DOHH2 (cell line): ENCODE measurements at regions not wholly inside any gene's neighbourhood (a gene's known extent, or its start where the extent isn't known, plus 50 kb on each side); places are given as distances from the start of the nearest gene placed in this dataset.

ENCODE experiments used
- H3F3A ChIP-seq: fragments of 200-600 bp; sonication (generic), shearing (Covaris generic); 2 replicates; pipeline ENCODE4 v1.6.0; 2016; ENCODE audit warnings: antibody characterized with exemption, mild to moderate bottlenecking; ENCODE audit not compliant: control insufficient read depth, insufficient read depth
- H3K27ac ChIP-seq: fragments of 200-600 bp; sonication (generic); 2 replicates; pipeline ENCODE4 v1.5.1; 2014; ENCODE audit warnings: low read depth, mild to moderate bottlenecking, low read length, moderate library complexity
- H3K27me3 ChIP-seq: fragments of 200-600 bp; sonication (generic); 2 replicates; pipeline ENCODE4 v1.6.1; 2014; ENCODE audit warnings: mild to moderate bottlenecking, low read length, mixed read lengths; ENCODE audit not compliant: control insufficient read depth
- H3K36me3 ChIP-seq: fragments of 200-600 bp; sonication (generic); 2 replicates; pipeline ENCODE4 v1.6.1; 2014; ENCODE audit warnings: mild to moderate bottlenecking, low read length, moderate library complexity, mixed read lengths; ENCODE audit not compliant: control insufficient read depth
- H3K4me1 ChIP-seq: fragments of 200-600 bp; sonication (generic); 2 replicates; pipeline ENCODE4 v1.6.1; 2014; ENCODE audit warnings: mild to moderate bottlenecking, low read length, mixed read lengths; ENCODE audit not compliant: control insufficient read depth
- H3K4me2 ChIP-seq: fragments of 200-600 bp; sonication (generic); 2 replicates; pipeline ENCODE4 v1.6.0; 2014; ENCODE audit warnings: mild to moderate bottlenecking, low read length, moderate library complexity
- H3K4me3 ChIP-seq: fragments of 200-600 bp; sonication (generic); 2 replicates; pipeline ENCODE4 v1.5.1; 2014; ENCODE audit warnings: mild to moderate bottlenecking, low read length, mixed read lengths
- H3K79me2 ChIP-seq: fragments of 200-600 bp; sonication (generic); 2 replicates; pipeline ENCODE4 v1.6.1; 2014; ENCODE audit warnings: mild to moderate bottlenecking, low read length, mixed read lengths; ENCODE audit not compliant: control insufficient read depth
- H3K9me2 ChIP-seq: fragments of 200-600 bp; sonication (generic); replicated peaks from 2 replicates; pipeline ENCODE4 v1.6.1; 2014; ENCODE audit warnings: mild to moderate bottlenecking, low read length, mixed read lengths; ENCODE audit not compliant: control insufficient read depth
- H3K9me3 ChIP-seq: fragments of 200-600 bp; sonication (generic); 2 replicates; pipeline ENCODE4 v1.6.1; 2014; ENCODE audit warnings: antibody characterized with exemption, low read length, mixed read lengths; ENCODE audit not compliant: control insufficient read depth, insufficient read depth
- H4K20me1 ChIP-seq: fragments of 200-600 bp; sonication (generic); 2 replicates; pipeline ENCODE4 v1.6.0; 2014; ENCODE audit warnings: low read depth, mild to moderate bottlenecking, antibody characterized with exemption, low read length, moderate library complexity; ENCODE audit not compliant: control insufficient read depth, insufficient read depth
- EZH2phosphoT487 ChIP-seq: fragments of 200-600 bp; sonication (generic); IDR thresholded peaks from 2 replicates; pipeline ENCODE4 v1.6.1; 2017; ENCODE audit warnings: borderline replicate concordance, mild to moderate bottlenecking, antibody characterized with exemption, low read length, moderate library complexity, mixed read lengths
- TF ChIP-seq, protein P1 (sequence below): fragments of 200-600 bp; sonication (generic); IDR thresholded peaks from one replicate; pipeline ENCODE4 v1.5.1; 2014; ENCODE audit warnings: antibody characterized with exemption, mild to moderate bottlenecking, low read depth, low read length; ENCODE audit not compliant: poor library complexity, severe bottlenecking

DNA sequence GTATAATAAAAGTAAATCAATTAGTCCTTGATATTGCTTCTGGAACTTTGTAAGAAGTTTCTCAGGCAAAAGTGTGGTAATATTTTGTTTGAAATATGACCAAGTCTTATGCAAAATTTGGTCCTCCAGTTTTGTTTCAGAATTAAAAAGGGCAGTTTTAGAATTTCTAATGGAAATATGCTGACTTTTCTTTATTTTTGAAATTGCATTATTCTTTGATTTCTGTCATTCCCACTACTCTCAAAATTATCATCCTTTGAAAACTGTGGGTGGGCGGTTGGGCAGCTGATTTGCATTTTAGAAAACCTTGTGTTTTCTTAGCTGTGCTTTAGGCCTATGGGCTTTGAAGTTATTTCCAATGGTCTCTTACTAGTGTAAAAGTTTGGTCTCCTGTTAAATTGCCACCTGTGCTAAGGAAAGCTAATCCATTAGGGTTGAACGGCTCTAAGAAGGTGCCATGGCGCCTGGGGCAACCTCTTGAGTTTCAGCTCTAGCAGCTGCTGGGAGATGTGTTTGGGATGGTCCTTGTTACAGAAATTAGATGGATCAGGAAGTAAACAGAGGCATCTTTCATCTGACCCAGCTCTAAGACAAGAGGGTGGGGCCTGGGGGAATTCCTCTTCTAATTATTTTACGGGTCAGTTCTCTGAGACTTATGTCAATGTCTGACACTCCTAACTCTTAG is 880.8 kb upstream of the SLC35B3 start:
- Histone ChIP-seq H3K27ac (no peak overlapping the region), H3K9me2 (no peaks in the 10 kb centered on the region)

DNA sequence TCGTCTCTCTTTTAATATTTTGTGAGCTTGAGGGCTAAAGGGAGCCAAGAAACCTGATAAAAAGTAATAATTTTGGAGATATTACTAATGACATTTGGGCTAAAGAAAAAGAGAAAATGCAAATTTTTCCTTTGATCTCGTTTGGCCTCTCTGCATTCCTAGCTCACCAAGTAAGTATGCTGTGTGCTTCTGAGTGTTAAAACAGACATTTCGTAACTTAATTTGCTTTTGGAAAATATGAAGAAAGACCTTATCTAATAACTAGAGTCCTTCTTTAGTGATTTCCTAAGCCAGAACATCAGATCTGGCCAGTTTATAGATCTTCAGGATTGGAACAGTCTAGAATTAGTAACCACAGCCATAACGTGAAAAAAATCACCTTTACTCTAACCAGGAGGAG is 872.9 kb upstream of the SLC35B3 start:
- H3K4me1 ChIP-seq, result no peaks in the 10 kb centered on the region
- H3K4me3 ChIP-seq, result no peak overlapping the region
- H3K9me2 ChIP-seq, result no peaks in the 10 kb centered on the region
- no peaks in the 10 kb centered on the region for H4K20me1 ChIP-seq
- no peak overlapping the region for H3K27ac ChIP-seq
- no peak for TF ChIP-seq EZH2phosphoT487
- TF ChIP-seq, protein P1, sequence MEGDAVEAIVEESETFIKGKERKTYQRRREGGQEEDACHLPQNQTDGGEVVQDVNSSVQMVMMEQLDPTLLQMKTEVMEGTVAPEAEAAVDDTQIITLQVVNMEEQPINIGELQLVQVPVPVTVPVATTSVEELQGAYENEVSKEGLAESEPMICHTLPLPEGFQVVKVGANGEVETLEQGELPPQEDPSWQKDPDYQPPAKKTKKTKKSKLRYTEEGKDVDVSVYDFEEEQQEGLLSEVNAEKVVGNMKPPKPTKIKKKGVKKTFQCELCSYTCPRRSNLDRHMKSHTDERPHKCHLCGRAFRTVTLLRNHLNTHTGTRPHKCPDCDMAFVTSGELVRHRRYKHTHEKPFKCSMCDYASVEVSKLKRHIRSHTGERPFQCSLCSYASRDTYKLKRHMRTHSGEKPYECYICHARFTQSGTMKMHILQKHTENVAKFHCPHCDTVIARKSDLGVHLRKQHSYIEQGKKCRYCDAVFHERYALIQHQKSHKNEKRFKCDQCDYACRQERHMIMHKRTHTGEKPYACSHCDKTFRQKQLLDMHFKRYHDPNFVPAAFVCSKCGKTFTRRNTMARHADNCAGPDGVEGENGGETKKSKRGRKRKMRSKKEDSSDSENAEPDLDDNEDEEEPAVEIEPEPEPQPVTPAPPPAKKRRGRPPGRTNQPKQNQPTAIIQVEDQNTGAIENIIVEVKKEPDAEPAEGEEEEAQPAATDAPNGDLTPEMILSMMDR, result no peak
- H3K36me3 ChIP-seq, result no peaks in the 10 kb centered on the region
- no peaks in the 10 kb centered on the region for H3F3A ChIP-seq
- no peaks in the 10 kb centered on the region for H3K9me3 ChIP-seq
- no peak overlapping the region for H3K4me2 ChIP-seq
- no peaks in the 10 kb centered on the region for H3K27me3 ChIP-seq
- H3K79me2 ChIP-seq, result no peaks in the 10 kb centered on the region

More for the DNA sequence above, 880.8 kb upstream of the SLC35B3 start:
- no peak overlapping the region for H3K4me3 ChIP-seq
- no peaks in the 10 kb centered on the region for H3K79me2 ChIP-seq
- no peak for TF ChIP-seq EZH2phosphoT487
- TF ChIP-seq, protein P1, result no peak
- H3K9me3 ChIP-seq, result no peaks in the 10 kb centered on the region
- H3K4me2 ChIP-seq, result no peak overlapping the region
- no peaks in the 10 kb centered on the region for H3K4me1 ChIP-seq
- H3K27me3 ChIP-seq, result no peaks in the 10 kb centered on the region
- no peaks in the 10 kb centered on the region for H4K20me1 ChIP-seq
- no peaks in the 10 kb centered on the region for H3K36me3 ChIP-seq
- no peaks in the 10 kb centered on the region for H3F3A ChIP-seq

DNA sequence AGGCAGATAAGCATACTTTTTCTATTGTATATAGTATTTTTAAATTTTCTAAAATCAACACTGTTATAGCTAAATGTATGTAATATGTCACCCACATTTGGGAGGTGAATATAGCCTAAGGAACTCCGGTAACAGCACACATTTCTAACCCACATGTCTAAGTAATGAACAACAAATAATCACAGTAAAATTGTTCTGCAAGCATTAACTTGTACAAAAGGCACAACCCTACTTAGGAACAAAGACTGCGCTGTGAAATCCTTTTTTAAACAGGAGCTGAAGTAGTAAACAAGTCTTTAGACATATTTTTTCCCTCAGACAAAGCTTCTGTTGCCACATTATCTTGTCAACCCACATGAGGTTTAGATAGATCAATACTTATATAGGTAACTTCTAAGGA is 872.4 kb upstream of the SLC35B3 start:
- Histone ChIP-seq H3K4me2 (no peak overlapping the region), H3K27ac (no peak overlapping the region), H3F3A (no peaks in the 10 kb centered on the region), H3K9me3 (no peaks in the 10 kb centered on the region), H4K20me1 (no peaks in the 10 kb centered on the region), H3K4me1 (no peaks in the 10 kb centered on the region), H3K9me2 (no peaks in the 10 kb centered on the region), H3K4me3 (no peak overlapping the region), H3K79me2 (no peaks in the 10 kb centered on the region), H3K27me3 (no peaks in the 10 kb centered on the region), H3K36me3 (no peaks in the 10 kb centered on the region)
- TF ChIP-seq EZH2phosphoT487, result no peak
- TF ChIP-seq, protein P1, result no peak

DNA sequence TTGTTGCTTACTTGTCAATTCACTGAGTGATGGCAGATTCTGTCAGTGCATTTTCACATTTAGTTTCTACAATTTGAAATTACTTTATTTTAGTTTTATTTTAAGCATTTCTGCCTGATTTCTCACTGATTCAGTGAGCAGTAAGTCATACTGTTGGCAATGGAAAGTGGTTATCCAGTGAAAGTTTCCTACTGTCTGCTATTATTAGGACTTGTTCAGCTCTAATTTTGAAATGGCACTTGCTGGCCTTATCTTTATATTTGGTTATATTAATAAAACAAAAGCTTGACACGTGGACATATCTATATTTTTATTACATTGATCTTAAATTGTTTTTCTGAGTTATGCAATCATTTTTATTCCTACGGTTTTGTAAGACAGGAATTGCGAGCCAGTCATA is 871.8 kb upstream of the SLC35B3 start:
- no peaks in the 10 kb centered on the region for H3K9me2 ChIP-seq
- no peak for TF ChIP-seq EZH2phosphoT487
- TF ChIP-seq, protein P1, result no peak
- no peaks in the 10 kb centered on the region for H3K27me3 ChIP-seq

More for the DNA sequence above, 871.8 kb upstream of the SLC35B3 start:
- Histone ChIP-seq H4K20me1 (no peaks in the 10 kb centered on the region), H3K79me2 (no peaks in the 10 kb centered on the region), H3K9me3 (no peaks in the 10 kb centered on the region), H3K4me1 (no peaks in the 10 kb centered on the region), H3F3A (no peaks in the 10 kb centered on the region), H3K4me3 (no peak overlapping the region), H3K36me3 (no peaks in the 10 kb centered on the region), H3K4me2 (no peak overlapping the region), H3K27ac (no peak overlapping the region)
